ES-I3 (cell line): ENCODE measurements at regions not wholly inside any gene's neighbourhood (a gene's known extent, or its start where the extent isn't known, plus 50 kb on each side); places are given as distances from the start of the nearest gene placed in this dataset.

ENCODE experiments used
- H3K36me3 ChIP-seq: 2 replicates; pipeline ENCODE4 v1.6.1; 2013; ENCODE audit warnings: mild to moderate bottlenecking, low read length, control low read depth, moderate library complexity; ENCODE audit not compliant: insufficient read depth
- H3K4me1 ChIP-seq: 2 replicates; pipeline ENCODE4 v1.6.1; 2013; ENCODE audit warnings: mild to moderate bottlenecking, control low read depth, low read length; ENCODE audit not compliant: insufficient read depth
- H3K9ac ChIP-seq: 2 replicates; pipeline ENCODE4 v1.6.1; 2013; ENCODE audit warnings: low read depth, mild to moderate bottlenecking, low read length, moderate library complexity
- H3K9me3 ChIP-seq: 2 replicates; pipeline ENCODE4 v1.6.1; 2013; ENCODE audit warnings: mild to moderate bottlenecking, low read length, moderate library complexity; ENCODE audit not compliant: control insufficient read depth, insufficient read depth

GRCh38 chr13:22455036-22455435 lies 725.7 kb upstream of the SGCG start:
- H3K9ac ChIP-seq: no peak overlapping the region
- no peaks in the 10 kb centered on the region for H3K9me3 ChIP-seq
- H3K36me3 ChIP-seq: no peaks in the 10 kb centered on the region
- peaks cover 21% of the 10 kb centered on the region for H3K4me1 ChIP-seq

- Histone ChIP-seq H3K9ac (no peak overlapping the region), H3K4me1 (no peaks in the 10 kb centered on the region), H3K36me3 (no peaks in the 10 kb centered on the region), H3K9me3 (no peaks in the 10 kb centered on the region)
Measured at GRCh38 chr13:22461854-22462490, 718.8 kb upstream of the SGCG start.

- H3K9ac ChIP-seq: no peak overlapping the region
Measured at GRCh38 chr13:22463089-22463488, 717.7 kb upstream of the SGCG start.

GRCh38 chr13:22468045-22468444 lies 712.7 kb upstream of the SGCG start:
- H3K4me1 ChIP-seq: no peaks in the 10 kb centered on the region
- H3K36me3 ChIP-seq: no peaks in the 10 kb centered on the region
- H3K9ac ChIP-seq: no peak overlapping the region
- H3K9me3 ChIP-seq: no peaks in the 10 kb centered on the region

More at GRCh38 chr13:22463089-22463488, 717.7 kb upstream of the SGCG start:
- no peaks in the 10 kb centered on the region for H3K36me3 ChIP-seq
- no peaks in the 10 kb centered on the region for H3K9me3 ChIP-seq
- no peaks in the 10 kb centered on the region for H3K4me1 ChIP-seq

- Histone ChIP-seq H3K9ac (no peak overlapping the region), H3K9me3 (no peaks in the 10 kb centered on the region), H3K36me3 (no peaks in the 10 kb centered on the region), H3K4me1 (no peaks in the 10 kb centered on the region)
Measured at GRCh38 chr13:22468824-22469223, 712.0 kb upstream of the SGCG start.

DNA sequence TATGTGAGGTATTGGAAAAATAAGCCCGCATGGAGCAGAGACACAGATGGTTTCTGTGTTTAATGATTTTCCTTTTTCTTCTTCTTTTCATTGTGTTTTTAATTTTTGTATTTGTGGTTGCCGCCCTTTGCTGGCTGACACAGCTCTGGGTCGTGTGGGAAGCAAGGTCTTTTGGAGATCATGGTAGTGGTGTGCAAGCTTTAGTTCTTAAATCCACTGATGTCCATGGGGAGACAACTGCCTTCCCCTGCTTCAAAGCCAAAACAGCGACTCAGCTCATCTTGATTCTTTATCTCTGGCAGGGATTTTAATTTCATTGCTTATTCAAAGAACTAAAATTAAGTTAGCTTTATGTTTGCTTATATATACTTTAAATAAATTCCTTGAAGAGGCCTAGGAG lies 711.3 kb upstream of the SGCG start:
- H3K9me3 ChIP-seq: no peaks in the 10 kb centered on the region
- H3K9ac ChIP-seq: no peak overlapping the region
- H3K4me1 ChIP-seq: no peaks in the 10 kb centered on the region
- H3K36me3 ChIP-seq: no peaks in the 10 kb centered on the region

DNA sequence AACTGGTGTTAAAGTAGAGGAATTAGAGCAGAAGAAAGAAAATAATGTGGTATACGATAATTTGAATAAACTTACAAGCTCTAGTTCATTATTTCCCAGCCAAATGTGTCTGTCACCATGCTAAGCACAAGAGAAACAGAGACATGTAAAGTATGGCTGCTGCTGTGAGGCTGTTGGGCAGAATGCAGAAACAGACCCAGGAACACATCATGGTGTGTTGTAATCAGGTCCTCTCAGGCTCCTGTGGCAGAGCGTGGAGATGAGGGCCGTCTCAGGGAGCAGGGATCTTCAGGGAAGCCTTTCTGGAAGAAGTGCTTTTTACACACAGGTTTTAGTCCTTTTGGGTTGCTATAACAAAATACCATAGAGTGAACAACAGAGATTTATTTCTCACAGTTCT lies 710.7 kb upstream of the SGCG start:
- Histone ChIP-seq H3K9ac (no peak overlapping the region), H3K4me1 (no peaks in the 10 kb centered on the region), H3K36me3 (no peaks in the 10 kb centered on the region), H3K9me3 (no peaks in the 10 kb centered on the region)

DNA sequence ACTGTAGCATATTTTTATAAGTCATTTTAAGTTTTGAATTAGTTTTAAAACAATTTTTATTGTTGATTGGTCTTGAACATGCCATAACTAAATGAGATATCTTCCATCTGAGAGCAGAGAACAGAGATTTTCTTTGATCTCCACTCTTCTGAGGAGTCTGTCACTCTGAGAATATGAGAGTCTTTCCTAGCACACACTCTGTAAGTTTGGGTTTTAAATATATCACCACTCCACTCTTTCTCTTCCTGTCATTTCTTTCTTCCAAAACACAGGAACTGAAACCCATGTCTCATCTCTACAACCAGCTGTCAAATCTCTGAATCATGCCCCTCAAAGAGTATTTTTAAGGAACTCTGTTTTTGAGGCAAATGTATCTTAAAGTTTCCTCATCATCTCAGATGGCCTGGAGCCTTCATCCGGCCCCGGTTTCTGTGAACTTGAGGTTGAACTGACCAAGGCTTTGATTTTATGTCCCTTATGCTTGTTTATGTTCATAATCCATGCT lies 698.2 kb upstream of the SGCG start:
- Histone ChIP-seq H3K36me3 (no peaks in the 10 kb centered on the region), H3K4me1 (no peaks in the 10 kb centered on the region), H3K9ac (no peak overlapping the region), H3K9me3 (no peaks in the 10 kb centered on the region)

DNA sequence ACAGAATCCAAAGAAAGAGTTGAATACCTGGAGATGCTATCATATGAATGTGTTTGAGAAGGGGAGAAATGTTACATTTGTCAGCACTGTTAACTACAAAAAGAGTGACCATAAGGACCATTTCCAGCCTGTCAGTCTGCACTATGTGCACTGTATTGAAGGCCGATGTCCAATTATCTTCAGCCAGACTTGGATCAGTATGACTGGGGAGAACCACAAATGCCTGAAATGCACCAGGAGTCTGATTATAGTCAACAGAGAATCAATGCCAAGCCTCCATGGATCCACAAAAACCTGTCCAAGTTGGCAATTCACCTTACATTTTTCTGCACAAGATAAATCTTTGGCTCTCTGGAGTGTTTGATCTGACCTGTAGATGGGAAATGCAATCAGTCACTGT lies 697.5 kb upstream of the SGCG start:
- no peaks in the 10 kb centered on the region for H3K9me3 ChIP-seq
- no peaks in the 10 kb centered on the region for H3K4me1 ChIP-seq
- no peaks in the 10 kb centered on the region for H3K36me3 ChIP-seq
- H3K9ac ChIP-seq: no peak overlapping the region

DNA sequence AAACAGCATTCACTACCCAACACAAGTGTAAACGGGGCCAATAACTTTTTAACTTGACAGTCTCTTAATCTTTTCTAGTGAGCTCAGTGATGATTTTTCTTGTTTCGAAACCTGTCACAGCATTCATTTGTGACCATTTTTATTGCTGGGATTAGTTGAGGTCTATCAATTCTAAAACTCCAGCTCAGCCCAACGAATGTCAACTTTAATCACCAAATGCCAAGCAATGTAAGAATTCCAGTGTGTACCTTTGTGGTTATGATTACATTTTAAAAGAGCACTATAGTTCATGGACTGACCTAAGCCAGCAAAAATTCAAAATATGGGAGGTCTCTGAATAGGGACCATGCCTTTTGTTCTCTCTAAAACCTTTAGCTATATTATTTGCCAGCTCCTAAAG lies 694.3 kb upstream of the SGCG start:
- Histone ChIP-seq H3K9me3 (no peaks in the 10 kb centered on the region), H3K9ac (no peak overlapping the region), H3K4me1 (no peaks in the 10 kb centered on the region), H3K36me3 (no peaks in the 10 kb centered on the region)

DNA sequence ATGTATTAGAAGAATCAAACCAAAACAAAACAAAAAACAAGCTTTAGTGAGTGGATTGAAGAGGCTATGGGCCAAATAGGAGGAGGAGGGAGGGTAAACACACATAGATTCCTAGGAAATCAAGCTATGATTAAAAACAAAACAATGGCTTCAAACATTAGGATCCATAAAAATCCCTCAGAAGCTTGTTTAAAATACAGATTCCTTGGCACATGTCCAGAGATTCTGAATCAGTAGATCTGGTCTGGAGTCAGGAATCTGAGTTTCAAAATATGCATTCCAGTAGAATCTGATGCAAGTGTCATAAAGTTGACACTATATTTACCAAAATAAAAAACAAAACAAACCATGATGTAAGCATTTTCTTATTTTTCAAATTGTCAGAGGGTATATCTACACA lies 692.8 kb upstream of the SGCG start:
- H3K36me3 ChIP-seq: no peaks in the 10 kb centered on the region
- no peak overlapping the region for H3K9ac ChIP-seq
- no peaks in the 10 kb centered on the region for H3K4me1 ChIP-seq
- no peaks in the 10 kb centered on the region; the same call in 1 of the 2 replicates for H3K9me3 ChIP-seq

DNA sequence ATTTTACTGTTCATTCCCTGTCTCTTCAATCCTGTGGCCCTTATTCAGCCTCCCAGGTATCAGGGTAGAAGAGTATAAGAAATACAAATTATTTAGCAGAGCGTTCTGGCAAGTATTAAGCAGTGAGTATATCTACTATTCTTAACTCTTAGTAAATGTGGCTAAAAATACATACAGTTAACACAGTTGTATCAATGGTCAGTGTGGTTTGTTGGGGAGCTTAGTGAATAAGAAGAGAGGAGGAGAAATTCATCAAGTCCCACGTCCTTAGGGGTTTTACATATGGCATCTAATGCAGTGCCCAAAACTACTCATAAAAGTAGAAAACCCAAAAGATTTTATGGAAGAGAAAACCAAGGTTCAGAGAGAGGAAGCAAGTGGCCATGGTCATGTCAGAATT lies 691.0 kb upstream of the SGCG start:
- H3K4me1 ChIP-seq: no peaks in the 10 kb centered on the region
- no peaks in the 10 kb centered on the region; the same call in 1 of the 2 replicates for H3K9me3 ChIP-seq
- H3K9ac ChIP-seq: no peak overlapping the region
- H3K36me3 ChIP-seq: no peaks in the 10 kb centered on the region

- Histone ChIP-seq H3K36me3 (no peaks in the 10 kb centered on the region), H3K9ac (no peak overlapping the region), H3K9me3 (no peaks in the 10 kb centered on the region; the same call in 1 of the 2 replicates), H3K4me1 (no peaks in the 10 kb centered on the region)
Measured at GRCh38 chr13:22495819-22496218, 685.0 kb upstream of the SGCG start.

- no peaks in the 10 kb centered on the region for H3K36me3 ChIP-seq
- no peaks in the 10 kb centered on the region for H3K4me1 ChIP-seq
- H3K9ac ChIP-seq: no peak overlapping the region
- no peaks in the 10 kb centered on the region; the same call in 1 of the 2 replicates for H3K9me3 ChIP-seq
Measured at GRCh38 chr13:22496803-22497508, 683.8 kb upstream of the SGCG start.
